ENCODE measurements at regions not wholly inside any gene's neighbourhood (a gene's known extent, or its start where the extent isn't known, plus 50 kb on each side); places are given as distances from the start of the nearest gene placed in this dataset.
"Not testable (repeated sequence)": the region's sequence is repeated elsewhere in the genome, so short reads cannot be mapped to it uniquely, and the experiment has no call there.

GRCh38 chr14:106228541-106229158 lies 702.3 kb downstream of the TMEM121 start:
- DNase-seq (ENCODE audit: low spot score) = no peak

GRCh38 chr14:106230071-106230470 lies 703.7 kb downstream of the TMEM121 start:
- DNase-seq (ENCODE audit: low spot score) = no peak

- not testable (repeated sequence) for DNase-seq (ENCODE audit: low spot score)
Measured at GRCh38 chr14:106233191-106233590, 706.8 kb downstream of the TMEM121 start.

- not testable (repeated sequence) for DNase-seq (ENCODE audit: low spot score)
Measured at GRCh38 chr14:106234525-106235254, 708.3 kb downstream of the TMEM121 start.

GRCh38 chr14:106235356-106236159 lies 709.2 kb downstream of the TMEM121 start:
- no peak for DNase-seq (ENCODE audit: low spot score)

DNA sequence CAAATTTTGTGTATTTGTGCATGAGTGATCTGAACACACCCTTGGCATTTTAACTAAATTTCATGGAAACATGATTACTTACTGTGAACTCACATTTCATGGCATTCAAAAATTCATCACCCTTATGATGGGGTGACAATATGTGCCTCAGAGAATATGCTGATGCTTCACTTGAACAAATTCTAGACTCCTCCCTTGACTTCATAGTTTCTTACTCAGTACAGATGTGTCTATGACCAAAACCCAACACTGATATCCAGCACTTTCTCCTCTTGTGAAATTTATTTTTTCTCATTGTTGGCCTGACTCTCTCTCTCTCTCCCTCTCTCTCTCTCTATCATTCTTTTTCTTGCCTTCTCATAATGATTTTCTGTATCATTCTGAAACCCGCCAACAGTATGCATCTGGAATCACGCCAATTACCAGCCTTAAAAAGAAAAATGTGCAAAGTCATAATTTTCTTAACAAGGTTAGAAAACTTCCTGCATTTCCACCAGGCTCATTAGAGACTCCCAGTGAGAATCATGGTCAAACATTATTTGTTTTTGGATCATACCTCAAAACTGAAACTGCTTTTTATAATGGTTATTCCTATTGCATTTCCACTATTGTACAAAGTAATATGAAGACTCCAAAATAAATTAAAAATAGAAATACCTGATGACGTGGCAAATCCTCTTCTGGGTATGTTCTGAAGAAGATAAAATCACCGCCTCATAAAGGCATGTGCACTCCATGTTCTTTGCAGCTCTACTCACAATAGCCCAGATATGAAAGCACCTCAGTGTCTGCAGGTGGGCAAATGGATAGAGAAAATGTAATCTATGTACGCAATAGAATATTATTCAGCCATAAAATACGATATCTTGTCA lies 722.2 kb downstream of the TMEM121 start:
- no peak for DNase-seq (ENCODE audit: low spot score)

DNA sequence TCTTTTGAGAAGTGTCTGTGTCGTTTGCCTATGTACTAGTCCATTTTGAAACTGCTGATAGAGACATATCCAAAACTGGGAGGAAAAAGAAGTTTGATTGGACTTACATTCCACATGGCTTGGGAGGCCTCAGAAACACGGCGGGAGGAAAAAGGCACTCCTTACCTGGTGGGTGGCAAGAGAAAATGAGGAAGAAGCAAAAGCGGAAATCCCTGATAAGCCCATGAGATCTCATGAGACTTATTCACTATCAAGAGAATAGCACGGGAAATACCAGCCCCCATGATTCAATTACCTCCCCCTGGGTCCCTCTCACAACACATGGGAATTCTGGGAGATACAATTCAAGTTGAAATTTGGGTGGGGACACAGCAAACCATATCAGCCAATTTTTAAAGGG lies 727.6 kb downstream of the TMEM121 start:
- not testable (repeated sequence) for DNase-seq (ENCODE audit: low spot score)

GRCh38 chr14:106257569-106257994 lies 731.2 kb downstream of the TMEM121 start:
- DNase-seq (ENCODE audit: low spot score) = peak; percentile 61

DNA sequence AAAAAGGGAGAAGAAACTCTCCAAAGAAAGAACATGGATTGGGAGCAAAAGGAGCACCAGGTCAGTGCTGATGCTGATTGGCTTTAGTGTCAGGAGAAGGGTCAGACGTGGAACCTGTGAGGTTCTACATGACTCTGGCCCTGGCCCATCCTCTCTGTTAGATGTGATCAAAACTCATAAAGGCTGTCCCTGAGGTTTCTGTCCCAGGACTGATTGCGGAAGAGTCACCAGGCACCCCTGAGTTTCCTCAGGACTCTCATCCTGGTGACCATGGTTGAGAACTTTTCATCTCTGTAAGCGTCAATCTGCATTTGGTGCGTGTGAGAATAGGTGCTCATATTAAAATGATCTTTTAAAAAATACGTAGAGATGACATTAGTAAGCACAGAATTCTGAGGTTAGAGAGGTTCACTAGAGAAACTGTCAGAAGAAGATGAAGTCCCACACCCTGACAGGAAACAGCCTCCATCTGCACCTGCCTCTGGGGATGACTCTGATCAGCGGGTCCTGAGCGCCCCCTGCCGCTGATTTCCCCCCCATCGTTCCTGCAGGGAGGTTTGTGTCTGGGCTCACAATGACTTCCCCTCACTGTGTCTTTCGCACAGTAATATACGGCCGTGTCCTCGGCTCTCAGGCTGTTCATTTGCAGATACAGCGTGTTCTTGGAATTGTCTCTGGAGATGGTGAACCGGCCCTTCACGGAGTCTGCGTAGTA lies 741.8 kb downstream of the TMEM121 start:
- DNase-seq (ENCODE audit: low spot score) = peak; percentile 3

GRCh38 chr14:106269029-106269428 lies 742.6 kb downstream of the TMEM121 start:
- no peak for DNase-seq (ENCODE audit: low spot score)

- DNase-seq (ENCODE audit: low spot score) = no peak
Measured at GRCh38 chr14:106269451-106270204, 743.2 kb downstream of the TMEM121 start.

- DNase-seq (ENCODE audit: low spot score) = not testable (repeated sequence)
Measured at GRCh38 chr14:106270476-106271121, 744.2 kb downstream of the TMEM121 start.

DNA sequence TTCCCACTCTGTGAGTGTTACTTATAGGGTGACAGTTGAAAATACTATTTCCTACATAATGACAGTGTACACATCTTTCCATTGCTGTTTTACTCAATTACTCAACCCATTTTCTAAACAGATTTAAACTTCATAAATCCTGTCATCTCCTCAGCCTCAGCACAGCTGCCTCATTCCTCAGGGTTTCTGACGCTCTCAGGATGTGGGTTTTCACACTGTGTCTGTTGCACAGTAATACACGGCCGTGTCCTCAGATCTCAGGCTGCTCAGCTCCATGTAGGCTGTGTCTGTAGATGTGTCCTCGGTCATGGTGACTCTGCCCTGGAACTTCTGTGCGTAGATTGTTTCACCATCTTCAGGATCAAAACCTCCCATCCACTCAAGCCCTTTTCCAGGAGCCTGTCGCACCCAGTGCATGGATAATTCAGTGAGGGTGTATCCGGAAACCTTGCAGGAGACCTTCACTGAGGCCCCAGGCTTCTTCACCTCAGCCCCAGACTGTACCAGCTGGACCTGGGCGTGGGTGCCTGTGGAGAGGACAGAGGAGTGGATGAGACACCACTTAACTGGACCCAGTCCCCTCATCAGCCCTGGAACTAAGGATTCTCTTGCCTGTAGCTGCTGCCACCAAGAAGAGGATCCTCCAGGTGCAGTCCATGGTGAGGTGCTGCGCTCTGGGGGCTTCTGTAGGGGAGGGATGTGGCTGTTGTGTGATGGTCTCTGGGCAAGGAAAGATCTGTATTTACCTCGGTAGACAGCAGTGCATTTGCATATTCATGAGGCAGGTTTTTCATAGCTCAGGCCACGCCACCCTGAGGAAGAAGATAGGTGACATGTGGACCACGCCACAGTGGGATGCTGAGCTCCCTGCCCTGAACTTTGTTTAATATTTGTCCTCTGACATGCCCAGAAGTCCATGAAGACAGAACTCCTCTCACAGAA lies 750.2 kb downstream of the TMEM121 start:
- DNase-seq (ENCODE audit: low spot score) = no peak

GRCh38 chr14:106277503-106277902 lies 751.1 kb downstream of the TMEM121 start:
- peak; percentile 5 for DNase-seq (ENCODE audit: low spot score)

DNA sequence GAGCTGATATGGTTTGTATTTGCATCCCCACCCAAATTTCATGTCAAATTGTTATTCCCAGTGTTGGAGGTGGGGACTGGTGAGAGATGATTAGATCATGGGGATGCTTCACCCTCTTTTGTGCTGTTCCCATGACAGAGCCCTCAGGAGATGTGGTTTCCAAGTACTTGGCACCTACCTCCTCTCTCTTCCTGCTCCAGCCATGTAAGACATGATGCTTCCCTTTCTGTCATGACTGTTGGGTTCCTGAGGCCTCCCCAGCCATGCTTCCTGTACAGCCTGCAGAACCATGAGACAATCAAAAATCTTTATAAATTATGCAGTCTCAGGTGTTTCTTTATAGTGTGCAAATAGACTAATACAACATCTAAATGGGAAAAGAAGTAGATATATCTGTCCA lies 754.5 kb downstream of the TMEM121 start:
- DNase-seq (ENCODE audit: low spot score) = no peak

- peak; percentile 33 for DNase-seq (ENCODE audit: low spot score)
Measured at GRCh38 chr14:106286697-106287290, 760.4 kb downstream of the TMEM121 start.

GRCh38 chr14:106287506-106287905 lies 761.1 kb downstream of the TMEM121 start:
- no peak for DNase-seq (ENCODE audit: low spot score)

DNA sequence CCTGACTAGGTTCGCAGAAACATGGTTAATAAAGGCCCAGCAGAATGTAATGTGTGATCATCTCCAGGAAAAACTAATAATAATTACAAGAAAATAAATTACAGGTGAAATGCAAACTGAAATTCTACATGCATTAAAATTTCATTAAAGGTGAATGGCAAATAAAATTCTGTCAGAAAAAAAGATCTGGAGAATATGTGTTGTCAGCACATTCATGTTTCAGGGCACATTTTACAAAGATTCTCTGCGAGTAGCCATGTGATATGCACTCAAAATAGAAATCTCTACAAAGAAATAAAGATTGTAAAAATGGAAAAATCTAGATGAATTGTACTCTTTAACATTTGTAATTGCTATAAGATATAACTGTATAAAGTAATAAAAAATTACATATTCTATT lies 765.2 kb downstream of the TMEM121 start:
- no peak for DNase-seq (ENCODE audit: low spot score)
